Gastrocnemius medialis (tissue), 4 donors: ENCODE measurements at regions not wholly inside any gene's neighbourhood (a gene's known extent, or its start where the extent isn't known, plus 50 kb on each side); places are given as distances from the start of the nearest gene placed in this dataset.

Experiments
- POLR2A ChIP-seq, 2 donors: fragments of 450-650 bp; IDR thresholded peaks; one replicate each; pipeline ENCODE4 v1.6.1; 2017; ENCODE audit warnings: antibody characterized with exemption in 2 of 2, mild to moderate bottlenecking in 2 of 2, moderate library complexity in 2 of 2
- TF ChIP-seq, protein P1 (sequence below), 5 experiments: fragments of 450-650 bp in 3 of 5; fragments of 200-600 bp in 2 of 5; sonication (generic) in 2 of 5; IDR thresholded peaks in 4 of 5; conservative IDR thresholded peaks in 1 of 5; 1 replicate in 4 of 5; 2 replicates in 1 of 5; pipeline ENCODE4 v1.5.1; 2016 to 2019; ENCODE audit warnings: antibody characterized with exemption in 5 of 5, mild to moderate bottlenecking in 3 of 5, moderate library complexity in 3 of 5

DNA sequence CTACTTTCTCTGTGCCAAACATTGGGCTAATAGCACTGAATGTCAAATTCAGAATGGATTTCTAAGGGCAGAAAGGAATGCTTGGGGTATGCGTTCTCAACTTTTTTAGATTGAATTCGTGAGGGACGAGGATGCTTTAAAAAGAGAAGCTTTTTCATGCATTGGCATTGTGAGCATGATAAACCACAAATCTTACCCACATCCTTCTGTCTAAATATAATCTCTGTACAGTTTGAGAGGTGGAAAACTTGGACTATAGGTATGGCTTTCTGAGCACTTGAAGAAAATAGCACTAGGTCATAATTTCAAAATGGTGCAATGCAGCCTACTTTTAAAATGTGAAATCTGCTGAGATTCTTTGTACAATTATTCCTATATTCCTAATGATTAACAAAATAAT, 71.4 kb upstream of the HHIP start:
- TF ChIP-seq, protein P1, sequence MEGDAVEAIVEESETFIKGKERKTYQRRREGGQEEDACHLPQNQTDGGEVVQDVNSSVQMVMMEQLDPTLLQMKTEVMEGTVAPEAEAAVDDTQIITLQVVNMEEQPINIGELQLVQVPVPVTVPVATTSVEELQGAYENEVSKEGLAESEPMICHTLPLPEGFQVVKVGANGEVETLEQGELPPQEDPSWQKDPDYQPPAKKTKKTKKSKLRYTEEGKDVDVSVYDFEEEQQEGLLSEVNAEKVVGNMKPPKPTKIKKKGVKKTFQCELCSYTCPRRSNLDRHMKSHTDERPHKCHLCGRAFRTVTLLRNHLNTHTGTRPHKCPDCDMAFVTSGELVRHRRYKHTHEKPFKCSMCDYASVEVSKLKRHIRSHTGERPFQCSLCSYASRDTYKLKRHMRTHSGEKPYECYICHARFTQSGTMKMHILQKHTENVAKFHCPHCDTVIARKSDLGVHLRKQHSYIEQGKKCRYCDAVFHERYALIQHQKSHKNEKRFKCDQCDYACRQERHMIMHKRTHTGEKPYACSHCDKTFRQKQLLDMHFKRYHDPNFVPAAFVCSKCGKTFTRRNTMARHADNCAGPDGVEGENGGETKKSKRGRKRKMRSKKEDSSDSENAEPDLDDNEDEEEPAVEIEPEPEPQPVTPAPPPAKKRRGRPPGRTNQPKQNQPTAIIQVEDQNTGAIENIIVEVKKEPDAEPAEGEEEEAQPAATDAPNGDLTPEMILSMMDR (IDR thresholded peaks at IDR 0.05 in 4 of 5, conservative IDR thresholded peaks at IDR 0.05 in 1 of 5), result no peak
- TF ChIP-seq POLR2A (IDR thresholded peaks at IDR 0.05), result no peak
